ENCODE measurements at regions not wholly inside any gene's neighbourhood (a gene's known extent, or its start where the extent isn't known, plus 50 kb on each side); places are given as distances from the start of the nearest gene placed in this dataset.
A peak's percentile ranks its signal among the peaks of the same experiment; 100 is the strongest.
"Not testable (repeated sequence)": the region's sequence is repeated elsewhere in the genome, so short reads cannot be mapped to it uniquely, and the experiment has no call there.

DNA sequence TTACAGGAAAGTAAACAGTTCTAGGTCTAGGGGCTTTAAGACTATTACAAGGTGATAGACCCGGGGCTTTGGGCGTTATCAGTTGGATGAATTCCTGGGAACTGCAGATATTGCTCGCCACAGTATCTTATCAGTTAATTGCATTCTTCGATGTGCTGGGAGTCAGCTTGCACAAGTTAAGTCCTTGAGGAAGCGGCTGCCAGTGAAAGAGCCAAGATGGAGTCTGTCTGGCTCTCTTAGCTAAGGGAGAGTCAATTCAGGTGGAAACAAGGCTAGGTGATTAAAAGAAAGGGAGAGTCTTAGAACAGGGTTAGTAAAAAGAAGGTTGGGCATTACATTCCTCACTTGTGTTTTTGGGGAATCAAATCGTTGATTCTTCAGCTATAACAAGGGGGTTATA, 130.6 kb upstream of the ZNF195 start:
- not testable (repeated sequence) for H3K27me3 ChIP-seq (ENCODE audit: control insufficient read depth, insufficient read depth, low read length); FAIRE-seq; H3K36me3 ChIP-seq (ENCODE audit: control insufficient read depth, insufficient read depth, low read length); DNase-seq (ENCODE audit: low read depth); H3K4me3 ChIP-seq (ENCODE audit: low read depth, low read length)

DNA sequence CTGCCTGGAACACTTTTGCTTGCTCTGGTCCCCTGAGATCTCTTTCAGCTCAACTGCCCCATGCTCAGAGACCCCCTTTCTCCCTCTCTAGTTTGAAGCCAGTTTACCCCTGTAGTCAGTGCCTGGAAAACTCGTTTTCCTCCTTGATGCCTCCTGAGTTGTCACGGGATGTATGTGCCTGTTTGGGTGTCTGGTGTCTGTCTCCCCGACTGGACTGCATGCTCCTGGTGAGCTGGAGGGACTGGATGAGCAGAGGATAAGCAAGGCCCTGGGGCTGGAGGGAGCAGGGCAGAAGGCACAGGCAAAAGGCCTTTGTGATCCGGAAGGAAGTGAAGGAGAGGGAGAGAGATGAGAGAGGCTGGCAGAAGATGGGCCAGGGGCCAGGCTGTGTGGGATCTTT, 120.3 kb upstream of the ZNF195 start:
- FAIRE-seq; H3K4me3 ChIP-seq (ENCODE audit: low read depth, low read length); H3K36me3 ChIP-seq (ENCODE audit: control insufficient read depth, insufficient read depth, low read length); DNase-seq (ENCODE audit: low read depth); H3K27me3 ChIP-seq (ENCODE audit: control insufficient read depth, insufficient read depth, low read length): not testable (repeated sequence)

DNA sequence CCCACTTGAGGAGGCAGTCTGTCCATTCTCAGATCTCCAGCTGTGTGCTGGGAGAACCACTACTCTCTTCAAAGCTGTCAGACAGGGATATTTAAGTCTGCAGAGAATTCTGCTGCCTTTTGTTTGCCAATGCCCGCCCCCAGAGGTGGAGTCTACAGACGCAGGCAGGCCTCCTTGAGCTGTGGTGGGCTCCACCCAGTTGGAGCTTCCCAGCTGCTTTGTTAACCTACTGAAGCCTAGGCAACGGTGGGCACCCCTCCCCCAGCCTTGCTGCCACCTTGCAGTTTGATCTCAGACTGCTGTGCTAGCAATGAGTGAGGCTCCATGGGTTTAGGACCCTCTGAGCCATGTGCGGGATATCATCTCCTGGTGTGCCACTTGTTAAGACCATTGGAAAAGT, 119.4 kb upstream of the ZNF195 start:
- H3K4me3 ChIP-seq (ENCODE audit: low read depth, low read length); H3K27me3 ChIP-seq (ENCODE audit: control insufficient read depth, insufficient read depth, low read length); DNase-seq (ENCODE audit: low read depth); FAIRE-seq; H3K36me3 ChIP-seq (ENCODE audit: control insufficient read depth, insufficient read depth, low read length): not testable (repeated sequence)

DNA sequence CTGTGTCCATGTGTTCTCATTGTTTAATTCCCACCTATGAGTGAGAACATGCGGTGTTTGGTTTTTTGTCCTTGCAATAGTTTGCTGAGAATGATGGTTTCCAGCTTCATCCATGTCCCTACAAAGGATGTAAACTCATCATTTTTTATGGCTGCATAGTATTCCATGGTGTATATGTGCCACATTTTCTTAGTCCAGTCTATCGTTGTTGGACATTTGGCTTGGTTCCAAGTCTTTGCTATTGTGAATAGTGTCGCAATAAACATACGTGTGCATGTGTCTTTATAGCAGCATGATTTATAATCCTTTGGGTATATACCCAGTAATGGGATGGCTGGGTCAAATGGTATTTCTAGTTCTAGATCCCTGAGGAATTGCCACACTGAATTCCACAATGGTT, 114.2 kb upstream of the ZNF195 start:
- H3K36me3 ChIP-seq (ENCODE audit: control insufficient read depth, insufficient read depth, low read length); H3K27me3 ChIP-seq (ENCODE audit: control insufficient read depth, insufficient read depth, low read length); DNase-seq (ENCODE audit: low read depth); H3K4me3 ChIP-seq (ENCODE audit: low read depth, low read length); FAIRE-seq: not testable (repeated sequence)

DNA sequence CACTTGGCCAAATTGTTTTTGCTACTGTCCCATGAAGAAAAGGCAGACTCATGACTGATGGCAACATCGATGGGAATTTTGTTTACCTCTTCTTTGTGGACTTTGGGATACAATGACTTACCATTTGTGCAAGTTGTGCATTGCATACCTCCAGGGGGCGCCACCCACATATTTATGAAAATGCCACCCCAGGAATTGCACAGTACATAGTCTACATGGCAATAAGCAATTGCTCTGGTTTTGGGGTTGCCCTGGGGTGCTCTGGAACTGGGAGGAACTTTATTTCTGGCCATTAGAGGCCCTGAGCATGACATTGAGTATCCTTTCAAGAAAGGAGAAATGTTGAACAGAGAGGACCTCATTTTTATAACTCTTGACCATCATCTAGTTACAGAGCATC, 109.1 kb upstream of the ZNF195 start:
- DNase-seq (ENCODE audit: low read depth); FAIRE-seq; H3K27me3 ChIP-seq (ENCODE audit: control insufficient read depth, insufficient read depth, low read length); H3K4me3 ChIP-seq (ENCODE audit: low read depth, low read length); H3K36me3 ChIP-seq (ENCODE audit: control insufficient read depth, insufficient read depth, low read length): not testable (repeated sequence)

DNA sequence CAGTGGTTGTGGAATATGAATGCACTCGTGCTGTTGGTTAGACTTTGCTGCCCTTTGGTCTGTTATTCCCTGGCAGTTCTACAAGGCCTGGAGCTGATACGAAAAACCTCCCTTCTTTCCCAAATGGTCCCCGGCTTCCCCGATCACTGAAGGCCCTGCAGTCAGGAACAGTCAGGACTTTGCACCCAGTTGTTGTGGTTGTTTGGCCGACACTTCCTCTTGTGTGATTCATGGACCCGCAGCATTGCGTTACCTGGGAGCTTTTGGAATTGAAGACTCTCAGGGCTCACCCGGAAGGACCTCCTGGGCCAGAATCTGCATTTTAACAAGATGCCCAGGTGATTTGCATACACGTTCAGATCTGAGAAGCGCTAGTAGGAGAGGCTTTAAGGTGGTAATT, 106.8 kb upstream of the ZNF195 start:
- H3K27me3 ChIP-seq (ENCODE audit: control insufficient read depth, insufficient read depth, low read length); H3K4me3 ChIP-seq (ENCODE audit: low read depth, low read length); FAIRE-seq; H3K36me3 ChIP-seq (ENCODE audit: control insufficient read depth, insufficient read depth, low read length); DNase-seq (ENCODE audit: low read depth): not testable (repeated sequence)

DNA sequence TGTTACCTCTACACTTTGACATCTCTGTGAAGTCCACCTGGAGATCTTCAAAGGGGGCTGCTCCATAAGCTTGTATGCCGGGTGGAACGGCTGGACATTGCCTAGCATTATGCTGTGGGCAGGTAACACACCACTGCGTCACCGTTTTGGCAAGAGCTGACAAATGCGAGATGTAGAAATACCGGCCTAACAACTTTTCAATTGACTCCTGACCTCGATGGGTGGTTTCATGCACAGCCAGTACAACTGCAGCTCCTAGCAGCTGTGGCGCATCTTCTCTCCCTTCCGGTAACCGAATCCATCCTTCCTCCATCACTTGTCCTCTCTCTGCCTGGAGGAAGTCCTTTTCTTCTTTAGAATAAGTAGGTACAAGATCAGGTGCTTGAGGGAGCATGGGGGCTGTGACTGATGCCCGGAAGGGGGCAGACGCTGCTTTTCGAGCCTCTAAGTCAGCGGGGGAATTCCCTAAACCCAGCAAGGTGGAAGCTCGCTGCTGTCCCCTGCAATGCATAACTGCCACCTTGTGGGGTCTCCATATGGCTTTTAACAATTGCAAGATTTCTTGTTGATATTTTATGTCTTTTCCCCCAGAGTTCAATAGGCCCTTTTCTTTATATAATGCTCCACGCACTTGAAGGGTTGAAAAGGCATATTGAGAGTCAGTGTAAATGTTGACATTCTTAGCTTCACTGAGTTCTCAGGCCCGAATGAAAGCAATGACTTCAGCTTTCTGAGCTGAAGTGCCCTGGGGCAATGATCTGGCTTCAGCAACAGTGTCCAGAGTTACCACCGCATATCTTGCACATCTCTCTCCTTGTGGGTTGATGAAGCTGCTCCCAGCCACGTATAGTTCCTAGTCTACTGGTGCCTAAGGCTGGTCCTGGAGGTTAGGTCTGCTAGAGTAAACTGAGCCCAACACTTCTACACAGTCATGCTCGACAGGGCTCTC, 98.3 kb upstream of the ZNF195 start:
- H3K27me3 ChIP-seq (ENCODE audit: control insufficient read depth, insufficient read depth, low read length); FAIRE-seq; H3K36me3 ChIP-seq (ENCODE audit: control insufficient read depth, insufficient read depth, low read length): not testable (repeated sequence)
- DNase-seq (ENCODE audit: low read depth) = peak; percentile 69
- TF ChIP-seq, protein P1, sequence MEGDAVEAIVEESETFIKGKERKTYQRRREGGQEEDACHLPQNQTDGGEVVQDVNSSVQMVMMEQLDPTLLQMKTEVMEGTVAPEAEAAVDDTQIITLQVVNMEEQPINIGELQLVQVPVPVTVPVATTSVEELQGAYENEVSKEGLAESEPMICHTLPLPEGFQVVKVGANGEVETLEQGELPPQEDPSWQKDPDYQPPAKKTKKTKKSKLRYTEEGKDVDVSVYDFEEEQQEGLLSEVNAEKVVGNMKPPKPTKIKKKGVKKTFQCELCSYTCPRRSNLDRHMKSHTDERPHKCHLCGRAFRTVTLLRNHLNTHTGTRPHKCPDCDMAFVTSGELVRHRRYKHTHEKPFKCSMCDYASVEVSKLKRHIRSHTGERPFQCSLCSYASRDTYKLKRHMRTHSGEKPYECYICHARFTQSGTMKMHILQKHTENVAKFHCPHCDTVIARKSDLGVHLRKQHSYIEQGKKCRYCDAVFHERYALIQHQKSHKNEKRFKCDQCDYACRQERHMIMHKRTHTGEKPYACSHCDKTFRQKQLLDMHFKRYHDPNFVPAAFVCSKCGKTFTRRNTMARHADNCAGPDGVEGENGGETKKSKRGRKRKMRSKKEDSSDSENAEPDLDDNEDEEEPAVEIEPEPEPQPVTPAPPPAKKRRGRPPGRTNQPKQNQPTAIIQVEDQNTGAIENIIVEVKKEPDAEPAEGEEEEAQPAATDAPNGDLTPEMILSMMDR (IDR thresholded peaks at IDR 0.05; ENCODE audit: insufficient read depth, low read length, severe bottlenecking) = peak; percentile 14
- peak overlapping the region; percentile 28 for H3K4me3 ChIP-seq (ENCODE audit: low read depth, low read length)

DNA sequence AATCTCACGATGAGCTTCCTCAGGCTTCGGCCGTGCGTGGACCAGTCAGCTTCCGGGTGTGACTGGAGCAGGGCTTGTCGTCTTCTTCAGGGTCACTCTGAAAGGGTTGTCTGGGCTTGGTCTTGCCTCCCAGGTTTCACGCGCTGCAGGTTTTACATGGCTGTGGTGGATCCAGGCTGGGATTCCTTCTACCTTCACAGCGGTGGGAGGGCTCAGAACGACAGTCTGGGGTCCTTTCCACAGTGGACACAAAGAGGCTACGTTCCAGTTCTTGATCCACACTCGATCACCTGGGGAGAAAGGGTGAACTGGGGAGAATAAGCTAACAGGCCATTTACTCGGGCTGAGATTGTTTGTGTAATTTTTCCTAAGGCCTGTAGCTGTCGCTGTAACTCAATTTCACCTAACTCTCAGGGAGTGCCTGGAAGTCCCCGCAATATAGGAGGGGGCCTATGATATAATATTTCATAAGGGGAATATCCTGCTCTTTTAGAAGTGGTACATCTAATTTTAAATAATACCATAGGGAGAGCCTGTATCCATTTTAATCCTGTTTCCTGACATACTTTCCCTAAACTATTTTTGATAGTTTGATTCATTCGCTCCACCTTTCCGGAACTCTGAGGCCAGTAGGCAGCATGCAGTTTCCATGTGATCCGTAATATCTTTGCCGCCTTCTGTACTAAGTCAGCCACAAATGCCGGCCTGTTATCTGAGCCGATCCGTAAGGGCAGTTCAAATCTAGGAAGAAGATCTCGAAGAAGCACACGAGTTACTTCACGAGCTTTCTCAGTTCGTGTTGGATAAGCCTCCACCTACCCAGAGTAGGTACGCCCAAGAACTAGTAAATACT, 97.4 kb upstream of the ZNF195 start:
- peak; percentile 10 for DNase-seq (ENCODE audit: low read depth)
- not testable (repeated sequence) for H3K27me3 ChIP-seq (ENCODE audit: control insufficient read depth, insufficient read depth, low read length); H3K36me3 ChIP-seq (ENCODE audit: control insufficient read depth, insufficient read depth, low read length); FAIRE-seq
- peak overlapping the region; percentile 28 for H3K4me3 ChIP-seq (ENCODE audit: low read depth, low read length)

DNA sequence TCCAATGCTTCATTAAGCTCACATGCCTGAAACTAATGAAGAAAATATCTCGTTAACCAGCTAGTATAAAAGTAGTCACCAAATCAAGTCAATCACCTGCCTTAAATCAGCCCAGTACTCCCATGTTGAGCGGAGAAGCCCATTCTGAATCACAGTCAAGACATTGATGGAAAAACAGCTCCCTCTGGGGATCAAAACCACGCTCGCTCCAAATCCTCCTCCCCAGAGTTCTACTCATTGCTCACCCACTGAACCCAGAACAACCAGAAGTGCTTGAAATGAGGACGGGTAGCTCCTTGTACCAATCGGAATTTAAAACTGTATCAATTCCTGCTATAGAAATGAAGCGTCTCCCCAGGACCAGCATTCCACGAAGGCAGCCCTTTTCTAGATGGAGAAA, 90.0 kb upstream of the ZNF195 start:
- TF ChIP-seq, protein P1 (IDR thresholded peaks at IDR 0.05; ENCODE audit: insufficient read depth, low read length, severe bottlenecking) = peak; percentile 7
- H3K27me3 ChIP-seq (ENCODE audit: control insufficient read depth, insufficient read depth, low read length); H3K36me3 ChIP-seq (ENCODE audit: control insufficient read depth, insufficient read depth, low read length); FAIRE-seq; H3K4me3 ChIP-seq (ENCODE audit: low read depth, low read length): not testable (repeated sequence)
- peak; percentile 2 for DNase-seq (ENCODE audit: low read depth)

DNA sequence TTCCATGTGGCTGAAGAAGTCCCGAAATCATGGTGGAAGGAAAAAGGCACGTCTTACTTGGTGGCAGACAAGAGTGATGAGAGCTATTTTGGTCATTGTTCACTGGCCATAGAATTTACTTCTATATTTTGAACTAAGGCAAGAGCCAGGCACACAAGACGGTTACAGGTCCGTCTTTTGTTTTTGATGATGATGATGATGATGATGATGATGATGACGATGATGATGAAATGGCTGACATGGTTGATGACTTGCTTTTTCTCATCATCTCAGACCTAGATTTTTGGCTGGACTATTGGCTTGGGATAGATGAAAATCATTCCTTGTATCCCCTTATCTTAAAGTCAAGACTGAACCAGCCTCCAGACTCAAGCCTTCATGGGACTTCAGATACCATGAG, 88.7 kb upstream of the ZNF195 start:
- DNase-seq (ENCODE audit: low read depth); H3K27me3 ChIP-seq (ENCODE audit: control insufficient read depth, insufficient read depth, low read length); H3K4me3 ChIP-seq (ENCODE audit: low read depth, low read length); H3K36me3 ChIP-seq (ENCODE audit: control insufficient read depth, insufficient read depth, low read length); FAIRE-seq: not testable (repeated sequence)

DNA sequence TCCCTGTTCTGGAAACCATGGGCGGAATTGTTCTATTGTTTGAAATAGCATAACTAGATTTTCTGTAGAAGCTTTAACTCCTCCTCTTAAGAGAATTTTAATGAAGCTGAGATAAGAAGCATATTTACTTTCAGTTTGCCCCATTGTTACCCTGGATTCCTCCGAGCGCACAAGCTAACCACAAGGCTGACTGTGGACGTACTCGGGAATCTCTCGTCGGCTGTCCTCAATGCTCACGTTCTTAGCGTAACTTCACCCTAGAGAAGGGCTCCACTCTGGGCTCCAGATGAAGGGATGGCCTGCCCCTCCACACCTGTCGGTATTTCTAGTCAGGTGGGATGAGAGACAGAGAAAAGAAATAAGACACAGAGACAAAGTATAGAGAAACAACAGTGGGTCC, 76.7 kb upstream of the ZNF195 start:
- not testable (repeated sequence) for H3K27me3 ChIP-seq (ENCODE audit: control insufficient read depth, insufficient read depth, low read length); H3K36me3 ChIP-seq (ENCODE audit: control insufficient read depth, insufficient read depth, low read length); FAIRE-seq; H3K4me3 ChIP-seq (ENCODE audit: low read depth, low read length)
- DNase-seq (ENCODE audit: low read depth) = peak; percentile 3
